Mucosa of descending colon (tissue), 3 donors: ENCODE measurements at regions not wholly inside any gene's neighbourhood (a gene's known extent, or its start where the extent isn't known, plus 50 kb on each side); places are given as distances from the start of the nearest gene placed in this dataset.

Experiments used
- ATAC-seq: fragments of 200-7000 bp; cut with Tn5 transposase; one replicate; pipeline ENCODE4 v1.9.1; 2020; ENCODE audit warnings: mild to moderate bottlenecking, moderate library complexity
- DNase-seq, 3 donors: peaks; one replicate each; pipeline ENCODE4 v3.0.0-alpha.2; 2020
- H3K36me3 ChIP-seq: fragments of 200-600 bp; one replicate; pipeline ENCODE4 v1.8.0; 2021; ENCODE audit warnings: low read depth, mild to moderate bottlenecking
- H3K4me1 ChIP-seq: fragments of 200-600 bp; one replicate; pipeline ENCODE4 v1.8.0; 2021; ENCODE audit warnings: low read depth, mild to moderate bottlenecking
- H3K4me3 ChIP-seq: fragments of 200-600 bp; one replicate; pipeline ENCODE4 v1.8.0; 2021; ENCODE audit warnings: mild to moderate bottlenecking
- H3K9me3 ChIP-seq: fragments of 200-600 bp; one replicate; pipeline ENCODE4 v1.8.0; 2021; ENCODE audit warnings: mild to moderate bottlenecking
- intact Hi-C, 2 donors: fragments of 100-400 bp; cut with DNase I in 1 of 2; cut with micrococcal nuclease in 1 of 2; formaldehyde crosslinking; loops; one replicate each; pipeline versions ENCODE4 v1.11.0 to v1.11.1; 2022; cut with DNase I, micrococcal nuclease
- TF ChIP-seq, protein P1 (sequence below): fragments of 200-600 bp; IDR thresholded peaks from one replicate; pipeline ENCODE4 v1.8.0; 2022; ENCODE audit warnings: antibody characterized with exemption, mild to moderate bottlenecking
- donor health status: DM: no; HTN: no; CAD: no; lungs with moderate emphysema.
- donor health status: DM: no; HTN: no; CAD: no.
- donor health status: DM: no; HTN: yes; CAD: no.

DNA sequence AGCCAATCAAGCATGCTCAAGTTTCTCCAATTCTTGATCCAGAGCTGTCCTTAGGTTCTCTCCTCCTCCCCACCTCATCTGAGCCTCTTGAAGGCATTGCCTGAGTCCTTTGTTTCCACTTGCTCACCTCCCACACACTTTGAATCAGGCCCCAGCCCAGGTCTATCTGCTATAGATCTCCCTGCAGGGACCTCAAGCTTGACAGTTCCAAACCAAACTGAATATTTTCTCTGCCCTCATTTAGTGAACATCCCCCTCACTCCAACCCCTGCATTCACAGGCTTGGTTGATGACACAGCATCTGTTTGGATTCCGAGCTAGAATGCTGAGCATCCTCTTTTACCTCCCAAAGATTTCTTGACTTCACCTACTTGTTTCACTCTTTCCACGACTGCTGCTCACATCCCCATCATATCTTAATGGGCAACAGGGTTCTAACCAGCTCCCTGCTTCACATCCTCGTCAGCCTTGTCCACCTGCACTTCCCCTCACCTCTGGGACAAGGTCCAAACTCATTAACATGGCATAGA, 474.5 kb downstream of the ZSWIM6 start:
- intact Hi-C loops, result no loop called here
- Histone ChIP-seq H3K4me1 (no peaks in the 10 kb centered on the region), H3K36me3 (no peaks in the 10 kb centered on the region), H3K9me3 (no peaks in the 10 kb centered on the region), H3K4me3 (no peak overlapping the region)
- DNase-seq (no peak), ATAC-seq (no peak)
- TF ChIP-seq, protein P1, sequence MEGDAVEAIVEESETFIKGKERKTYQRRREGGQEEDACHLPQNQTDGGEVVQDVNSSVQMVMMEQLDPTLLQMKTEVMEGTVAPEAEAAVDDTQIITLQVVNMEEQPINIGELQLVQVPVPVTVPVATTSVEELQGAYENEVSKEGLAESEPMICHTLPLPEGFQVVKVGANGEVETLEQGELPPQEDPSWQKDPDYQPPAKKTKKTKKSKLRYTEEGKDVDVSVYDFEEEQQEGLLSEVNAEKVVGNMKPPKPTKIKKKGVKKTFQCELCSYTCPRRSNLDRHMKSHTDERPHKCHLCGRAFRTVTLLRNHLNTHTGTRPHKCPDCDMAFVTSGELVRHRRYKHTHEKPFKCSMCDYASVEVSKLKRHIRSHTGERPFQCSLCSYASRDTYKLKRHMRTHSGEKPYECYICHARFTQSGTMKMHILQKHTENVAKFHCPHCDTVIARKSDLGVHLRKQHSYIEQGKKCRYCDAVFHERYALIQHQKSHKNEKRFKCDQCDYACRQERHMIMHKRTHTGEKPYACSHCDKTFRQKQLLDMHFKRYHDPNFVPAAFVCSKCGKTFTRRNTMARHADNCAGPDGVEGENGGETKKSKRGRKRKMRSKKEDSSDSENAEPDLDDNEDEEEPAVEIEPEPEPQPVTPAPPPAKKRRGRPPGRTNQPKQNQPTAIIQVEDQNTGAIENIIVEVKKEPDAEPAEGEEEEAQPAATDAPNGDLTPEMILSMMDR, result no peak

DNA sequence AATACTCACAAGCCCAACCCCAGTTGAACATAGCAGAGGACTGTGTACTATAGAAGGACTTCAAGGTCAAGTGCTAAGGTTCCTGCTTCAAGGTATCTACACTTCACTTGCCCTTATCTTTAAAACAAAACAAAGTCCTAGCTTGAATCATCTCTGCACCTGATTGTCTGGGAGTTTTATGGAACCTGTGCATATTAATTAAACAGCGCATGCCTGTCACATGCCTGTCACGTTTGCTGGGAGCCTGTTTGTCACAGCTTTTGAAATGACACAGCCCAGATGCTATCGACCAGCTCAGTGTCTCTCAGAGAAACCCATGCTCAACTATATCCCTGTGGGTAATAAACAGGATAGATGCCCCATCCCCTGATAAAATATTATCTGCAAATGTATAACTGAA, 476.0 kb downstream of the ZSWIM6 start:
- Histone ChIP-seq H3K4me1 (no peaks in the 10 kb centered on the region), H3K9me3 (no peaks in the 10 kb centered on the region), H3K36me3 (no peaks in the 10 kb centered on the region), H3K4me3 (no peak overlapping the region)
- DNase-seq (no peak), ATAC-seq (no peak)
- TF ChIP-seq, protein P1, result no peak
- intact Hi-C loops, result no loop called here

DNA sequence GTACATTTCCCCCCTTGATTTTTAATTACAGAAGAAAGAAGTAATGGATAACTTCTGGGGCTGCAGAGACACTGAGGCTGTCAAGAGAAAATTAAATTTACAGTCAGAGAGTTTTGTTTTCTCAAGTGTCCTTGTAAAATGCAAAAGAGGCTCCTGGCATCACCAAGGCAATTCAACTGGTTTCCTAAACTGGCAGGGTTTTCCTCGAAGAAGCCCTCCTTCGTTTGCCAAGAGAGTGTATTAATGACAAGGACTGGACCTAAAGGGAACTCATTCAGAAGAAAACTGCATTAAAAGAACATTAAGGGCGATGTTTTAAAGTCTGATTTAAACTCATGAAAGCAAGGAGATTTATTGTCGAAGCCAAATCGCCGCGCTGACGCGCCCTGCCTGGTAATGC, 476.9 kb downstream of the ZSWIM6 start:
- Histone ChIP-seq H3K36me3 (no peaks in the 10 kb centered on the region), H3K4me3 (no peak overlapping the region), H3K4me1 (no peaks in the 10 kb centered on the region), H3K9me3 (no peaks in the 10 kb centered on the region)
- TF ChIP-seq, protein P1, result no peak
- intact Hi-C loops, result no loop called here
- DNase-seq (no peak), ATAC-seq (no peak)

DNA sequence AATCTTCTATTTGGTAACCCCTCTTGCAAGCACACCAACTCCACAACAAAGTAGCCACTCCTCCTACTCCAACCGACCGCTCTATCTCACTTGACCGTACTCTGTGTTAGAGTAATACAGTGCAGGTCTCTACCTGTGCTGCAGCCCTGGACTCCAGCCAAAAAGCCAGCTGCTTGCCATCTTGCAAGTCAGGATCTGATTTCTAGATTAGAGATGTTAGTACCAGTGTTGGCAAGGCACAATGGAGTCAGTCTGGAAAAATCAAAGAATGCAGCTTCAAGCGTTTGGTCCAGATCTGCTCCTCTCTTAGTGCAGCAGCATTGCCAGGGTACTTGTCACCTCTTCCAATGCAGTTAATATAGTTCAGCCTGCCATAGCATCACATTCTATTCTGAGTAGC, 477.6 kb downstream of the ZSWIM6 start:
- no peak for ATAC-seq

DNA sequence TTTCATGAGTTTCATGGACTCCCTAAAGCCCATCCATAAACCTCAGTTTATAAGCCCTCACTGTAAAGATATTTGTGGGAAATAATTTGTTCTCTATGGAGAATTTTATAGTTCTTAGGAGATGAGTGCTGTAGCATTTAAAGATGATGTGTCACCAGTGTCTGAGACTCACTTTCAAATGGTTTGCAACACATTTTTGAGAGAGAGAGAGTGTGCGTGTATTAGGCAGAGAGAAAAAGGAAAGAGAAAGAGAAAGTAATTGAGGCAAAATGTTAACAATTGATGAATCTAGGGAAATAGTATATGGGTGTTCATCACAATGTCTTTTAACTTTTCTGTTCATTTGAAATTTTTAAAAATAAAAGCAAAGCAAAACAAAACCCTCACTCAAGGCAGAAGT, 479.0 kb downstream of the ZSWIM6 start:
- no peak overlapping the region for H3K4me3 ChIP-seq
- TF ChIP-seq, protein P1, result no peak
- DNase-seq, result no peak
- no peaks in the 10 kb centered on the region for H3K4me1 ChIP-seq
- H3K9me3 ChIP-seq, result no peaks in the 10 kb centered on the region
- no peak for ATAC-seq
- intact Hi-C loops, result no loop called here
- no peaks in the 10 kb centered on the region for H3K36me3 ChIP-seq

More for the DNA sequence above, 477.6 kb downstream of the ZSWIM6 start:
- Histone ChIP-seq H3K9me3 (no peaks in the 10 kb centered on the region), H3K36me3 (no peaks in the 10 kb centered on the region), H3K4me3 (no peak overlapping the region), H3K4me1 (no peaks in the 10 kb centered on the region)
- no peak for DNase-seq
- intact Hi-C loops, result no loop called here
- TF ChIP-seq, protein P1, result no peak

DNA sequence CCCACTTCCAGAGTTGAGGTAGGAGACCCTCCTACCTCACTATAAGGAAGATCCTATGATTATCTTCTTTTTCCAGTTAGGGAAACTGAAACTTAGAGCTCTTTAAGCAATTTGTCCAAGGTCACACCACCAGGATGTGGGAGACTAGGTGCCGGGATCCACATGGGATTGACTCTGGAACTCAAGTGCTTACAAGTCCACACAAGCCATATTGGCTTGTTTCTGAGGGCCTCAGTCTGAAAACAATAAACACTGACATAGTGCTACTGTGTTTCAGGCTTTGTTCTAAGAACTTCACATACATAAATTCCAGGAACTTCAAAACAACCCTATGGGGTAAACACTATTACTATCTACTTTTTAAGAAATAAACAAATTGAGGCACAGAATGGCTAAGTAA, 481.3 kb downstream of the ZSWIM6 start:
- Histone ChIP-seq H3K36me3 (no peaks in the 10 kb centered on the region), H3K4me1 (no peaks in the 10 kb centered on the region), H3K9me3 (no peaks in the 10 kb centered on the region), H3K4me3 (no peak overlapping the region)
- ATAC-seq, result no peak
- TF ChIP-seq, protein P1, result no peak
- DNase-seq, result no peak
- intact Hi-C loops, result no loop called here
